GM23248 (cell line): ENCODE measurements at regions not wholly inside any gene's neighbourhood (a gene's known extent, or its start where the extent isn't known, plus 50 kb on each side); places are given as distances from the start of the nearest gene placed in this dataset.

Experiments used
- DNase-seq: peaks from one replicate; pipeline ENCODE4 v3.0.0-alpha.2; 2015
- H2AFZ ChIP-seq: fragments of 200-600 bp; sonication (generic); 2 replicates; pipeline ENCODE4 v1.6.1; 2016; ENCODE audit warnings: antibody characterized with exemption
- H3F3A ChIP-seq: fragments of 200-600 bp; sonication (generic); 2 replicates; pipeline ENCODE4 v1.6.1; 2016; ENCODE audit warnings: mild to moderate bottlenecking, antibody characterized with exemption, mixed run types; ENCODE audit not compliant: insufficient read depth
- H3K27ac ChIP-seq: fragments of 200-600 bp; sonication (generic); 2 replicates; pipeline ENCODE4 v1.5.1; 2016; ENCODE audit warnings: mild to moderate bottlenecking
- H3K27me3 ChIP-seq: fragments of 200-600 bp; sonication (generic); replicated peaks from 2 replicates; pipeline ENCODE4 v1.6.1; 2016; ENCODE audit warnings: mild to moderate bottlenecking; ENCODE audit not compliant: insufficient read depth
- H3K36me3 ChIP-seq: fragments of 200-600 bp; sonication (generic); 2 replicates; pipeline ENCODE4 v1.6.1; 2016; ENCODE audit warnings: low read depth, mild to moderate bottlenecking
- H3K4me1 ChIP-seq: fragments of 200-600 bp; sonication (generic); 2 replicates; pipeline ENCODE4 v1.6.1; 2016; ENCODE audit warnings: mild to moderate bottlenecking; ENCODE audit not compliant: insufficient read depth
- H3K4me2 ChIP-seq: fragments of 200-600 bp; sonication (generic); one replicate; pipeline ENCODE4 v1.6.1; 2016; ENCODE audit warnings: mild to moderate bottlenecking; ENCODE audit not compliant: unreplicated experiment
- H3K4me3 ChIP-seq: fragments of 200-600 bp; sonication (generic); 2 replicates; pipeline ENCODE4 v1.5.1; 2016; ENCODE audit warnings: mild to moderate bottlenecking
- H3K79me2 ChIP-seq: fragments of 200-600 bp; sonication (generic); 2 replicates; pipeline ENCODE4 v1.6.1; 2016; ENCODE audit warnings: mild to moderate bottlenecking; ENCODE audit not compliant: insufficient read depth
- H3K9ac ChIP-seq: fragments of 200-600 bp; sonication (generic); 2 replicates; pipeline ENCODE4 v1.6.1; 2016; ENCODE audit warnings: mild to moderate bottlenecking
- H3K9me2 ChIP-seq: fragments of 200-600 bp; sonication (generic); 2 replicates; pipeline ENCODE4 v1.6.1; 2016; ENCODE audit warnings: mixed run types, mild to moderate bottlenecking, moderate library complexity; ENCODE audit not compliant: insufficient read depth
- H3K9me3 ChIP-seq: fragments of 200-600 bp; sonication (generic); one replicate; pipeline ENCODE4 v1.6.1; 2017; ENCODE audit warnings: low read depth
- H4K20me1 ChIP-seq: fragments of 200-600 bp; sonication (generic); 2 replicates; pipeline ENCODE4 v1.6.0; 2016; ENCODE audit not compliant: insufficient read depth
- EZH2 ChIP-seq: fragments of 200-600 bp; sonication (generic); IDR thresholded peaks from 2 replicates; pipeline ENCODE4 v1.6.1; 2018; ENCODE audit warnings: antibody characterized with exemption, mild to moderate bottlenecking; ENCODE audit not compliant: insufficient read depth, poor library complexity, severe bottlenecking
- EZH2phosphoT487 ChIP-seq: fragments of 200-600 bp; sonication (generic); IDR thresholded peaks from 2 replicates; pipeline ENCODE4 v1.6.1; 2018; ENCODE audit warnings: antibody characterized with exemption, moderate library complexity, mild to moderate bottlenecking, low read depth; ENCODE audit not compliant: insufficient read depth
- WGBS, 2 experiments: methylation state at CpG; one replicate each; pipeline ENCODE4 v1.1.6; 2015 to 2017; ENCODE audit warnings: low lambda C conversion rate in 2 of 2, low coverage in 1 of 2; ENCODE audit errors: missing lambda C conversion rate in 2 of 2; 5-methylcytosine and 5-hydroxymethylcytosine counted together
- in situ Hi-C: fragments of 300-500 bp; cut with MboI; formaldehyde crosslinking; loops from 2 replicates; pipeline ENCODE4 v1.15.0; 2020

DNA sequence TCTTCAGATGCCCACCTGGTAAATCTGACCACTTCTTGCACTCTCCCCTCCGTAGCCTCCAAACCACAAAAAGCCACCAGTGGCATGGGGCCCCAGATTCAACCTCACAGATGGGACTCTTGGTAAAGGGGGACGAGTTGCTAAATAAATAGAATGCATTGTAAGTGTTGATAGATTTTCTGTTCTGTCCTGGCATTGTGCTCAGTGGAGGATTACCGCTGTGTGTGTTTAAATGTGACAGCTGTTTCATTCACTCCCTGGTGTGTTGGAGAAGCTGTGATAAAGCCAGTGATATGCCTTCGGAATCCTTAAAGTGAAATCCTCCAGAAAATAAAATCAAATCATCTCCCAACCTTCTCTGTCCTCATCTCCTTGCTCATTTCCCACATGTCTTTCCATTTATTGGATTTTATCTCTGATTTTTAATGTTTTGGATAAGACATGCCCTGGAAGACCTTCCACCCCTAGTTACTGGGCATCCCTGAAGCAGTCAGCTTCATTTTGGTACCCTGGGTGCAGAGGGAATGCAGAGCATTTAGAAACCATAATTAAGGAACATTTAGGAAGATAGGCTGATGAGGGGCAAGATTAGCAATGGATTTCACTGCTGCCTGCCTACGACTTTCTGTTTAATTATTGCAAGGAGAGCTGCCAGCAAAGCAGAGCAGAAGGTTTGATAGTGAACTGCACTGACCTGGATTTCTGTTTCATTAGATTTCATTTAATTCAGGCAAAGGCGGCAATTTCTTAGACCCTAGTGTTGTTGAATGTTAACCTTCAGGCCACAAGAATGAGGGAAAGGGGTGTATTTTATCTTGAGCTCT lies 460.9 kb upstream of the KIRREL3 start:
- TF ChIP-seq EZH2: no peak
- no peak for TF ChIP-seq EZH2phosphoT487
- in situ Hi-C loops: no loop called here
- H3K9me3 ChIP-seq: no peaks in the 10 kb centered on the region
- H3F3A ChIP-seq: no peaks in the 10 kb centered on the region
- no peak overlapping the region for H3K27ac ChIP-seq
- no peaks in the 10 kb centered on the region for H3K4me1 ChIP-seq
- DNase-seq: no peak
- WGBS, 2 experiments: 16 to 19% methylated on average over 6 of the region's 6 CpGs
- no peaks in the 10 kb centered on the region for H3K9me2 ChIP-seq
- H4K20me1 ChIP-seq: no peaks in the 10 kb centered on the region
- no peaks in the 10 kb centered on the region for H3K79me2 ChIP-seq
- no peak overlapping the region for H2AFZ ChIP-seq
- no peak overlapping the region for H3K4me2 ChIP-seq
- no peaks in the 10 kb centered on the region; the same call in 1 of the 2 replicates for H3K27me3 ChIP-seq
- no peaks in the 10 kb centered on the region for H3K36me3 ChIP-seq
- no peak overlapping the region for H3K9ac ChIP-seq
- H3K4me3 ChIP-seq: no peak overlapping the region

DNA sequence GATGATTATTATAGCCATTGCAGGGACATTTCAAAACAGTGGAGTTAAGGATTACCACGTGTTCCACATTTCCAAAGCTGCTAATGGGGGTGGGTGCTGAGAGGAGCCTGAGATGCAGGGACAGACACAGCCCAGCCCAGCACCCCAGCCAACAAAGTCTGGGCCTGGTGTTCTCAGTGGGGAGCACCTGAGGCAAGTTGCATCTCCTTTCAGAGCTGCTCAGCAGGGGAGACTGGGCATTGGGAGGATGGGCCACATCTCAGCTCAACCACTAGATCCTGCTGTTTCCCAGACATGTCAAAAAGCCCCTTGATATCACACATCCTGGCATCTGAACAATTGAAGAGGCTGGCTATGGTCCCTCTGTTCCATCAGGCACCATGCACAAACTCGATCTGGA lies 458.0 kb upstream of the KIRREL3 start:
- Histone ChIP-seq H3K9ac (no peak overlapping the region), H2AFZ (no peak overlapping the region), H3K27ac (no peak overlapping the region), H3K9me2 (no peaks in the 10 kb centered on the region), H3K4me3 (no peak overlapping the region), H3K9me3 (no peaks in the 10 kb centered on the region), H4K20me1 (no peaks in the 10 kb centered on the region), H3F3A (no peaks in the 10 kb centered on the region), H3K79me2 (no peaks in the 10 kb centered on the region), H3K27me3 (no peaks in the 10 kb centered on the region; the same call in 1 of the 2 replicates), H3K36me3 (no peaks in the 10 kb centered on the region), H3K4me2 (no peak overlapping the region), H3K4me1 (no peaks in the 10 kb centered on the region)
- in situ Hi-C loops: no loop called here
- 0 to 4% methylated on average over 2 of the region's 2 CpGs for WGBS, 2 experiments
- TF ChIP-seq EZH2 (no peak), EZH2phosphoT487 (no peak)
- DNase-seq: no peak

DNA sequence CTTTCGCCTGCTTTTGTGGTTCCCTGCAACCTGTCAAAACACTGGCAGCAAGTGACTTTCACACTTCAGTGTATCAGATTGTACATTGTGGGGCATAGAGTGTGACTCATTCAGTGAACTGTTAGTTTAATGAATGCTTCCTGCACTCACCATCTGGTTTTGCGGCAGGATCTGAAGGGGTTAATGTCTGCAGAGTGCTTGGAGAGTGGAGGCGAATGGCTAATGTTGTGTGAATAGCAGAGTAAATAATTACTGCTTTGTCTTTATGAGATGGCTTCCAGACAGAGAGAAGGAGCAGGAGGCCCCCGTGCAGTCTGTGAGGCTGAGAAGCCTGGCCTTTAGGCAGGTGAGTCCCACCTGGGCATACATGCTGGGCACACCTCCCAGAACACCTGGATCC lies 454.3 kb upstream of the KIRREL3 start:
- H3K9ac ChIP-seq: no peak overlapping the region
- no peaks in the 10 kb centered on the region for H3K79me2 ChIP-seq
- no peak overlapping the region for H3K4me2 ChIP-seq
- no peaks in the 10 kb centered on the region for H4K20me1 ChIP-seq
- no peak overlapping the region for H3K4me3 ChIP-seq
- H3F3A ChIP-seq: no peaks in the 10 kb centered on the region
- no peaks in the 10 kb centered on the region for H3K36me3 ChIP-seq
- peaks cover 8% of the 10 kb centered on the region for H3K27me3 ChIP-seq
- H3K9me2 ChIP-seq: no peaks in the 10 kb centered on the region
- H3K27ac ChIP-seq: no peak overlapping the region
- TF ChIP-seq EZH2 (no peak), EZH2phosphoT487 (no peak)
- WGBS, 2 experiments: 15 to 22% methylated on average over 4 of the region's 4 CpGs
- no peak for DNase-seq
- H3K4me1 ChIP-seq: no peaks in the 10 kb centered on the region
- in situ Hi-C loops: no loop called here
- no peaks in the 10 kb centered on the region for H3K9me3 ChIP-seq
- no peak overlapping the region for H2AFZ ChIP-seq

DNA sequence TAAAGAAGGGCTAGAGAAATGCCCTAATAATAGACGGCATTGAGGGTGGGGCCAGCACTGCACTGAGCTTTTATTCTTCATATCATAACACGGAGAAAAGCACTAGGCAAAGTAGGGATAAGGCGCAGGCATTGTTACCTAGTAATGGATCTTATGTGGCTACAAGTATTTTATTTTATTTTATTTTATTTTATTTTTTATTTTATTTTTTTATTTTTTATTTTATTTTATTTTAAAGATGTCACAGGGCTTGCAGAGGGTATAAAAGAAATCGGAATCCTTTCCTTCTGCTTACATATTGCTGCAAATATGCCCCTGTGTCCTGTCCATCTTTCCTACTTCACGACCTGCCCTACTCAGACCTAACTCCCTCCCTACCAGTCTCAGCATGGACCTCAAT lies 452.0 kb upstream of the KIRREL3 start:
- WGBS, 2 experiments: 18 to 23% methylated on average over 5 of the region's 5 CpGs
- no peaks in the 10 kb centered on the region for H3K4me1 ChIP-seq

More for the DNA sequence above, 452.0 kb upstream of the KIRREL3 start:
- peaks cover 16% of the 10 kb centered on the region for H3K27me3 ChIP-seq
- no peak overlapping the region for H3K4me3 ChIP-seq
- H2AFZ ChIP-seq: no peak overlapping the region
- no peak overlapping the region for H3K4me2 ChIP-seq
- H3F3A ChIP-seq: no peaks in the 10 kb centered on the region
- DNase-seq: no peak
- no peaks in the 10 kb centered on the region for H3K79me2 ChIP-seq
- TF ChIP-seq EZH2phosphoT487 (no peak), EZH2 (no peak)
- in situ Hi-C loops: no loop called here
- no peak overlapping the region for H3K27ac ChIP-seq
- no peaks in the 10 kb centered on the region for H3K9me3 ChIP-seq
- H3K9ac ChIP-seq: no peak overlapping the region
- H4K20me1 ChIP-seq: no peaks in the 10 kb centered on the region
- no peaks in the 10 kb centered on the region for H3K9me2 ChIP-seq
- H3K36me3 ChIP-seq: no peaks in the 10 kb centered on the region
